ENCODE measurements at regions not wholly inside any gene's neighbourhood (a gene's known extent, or its start where the extent isn't known, plus 50 kb on each side); places are given as distances from the start of the nearest gene placed in this dataset.

DNA sequence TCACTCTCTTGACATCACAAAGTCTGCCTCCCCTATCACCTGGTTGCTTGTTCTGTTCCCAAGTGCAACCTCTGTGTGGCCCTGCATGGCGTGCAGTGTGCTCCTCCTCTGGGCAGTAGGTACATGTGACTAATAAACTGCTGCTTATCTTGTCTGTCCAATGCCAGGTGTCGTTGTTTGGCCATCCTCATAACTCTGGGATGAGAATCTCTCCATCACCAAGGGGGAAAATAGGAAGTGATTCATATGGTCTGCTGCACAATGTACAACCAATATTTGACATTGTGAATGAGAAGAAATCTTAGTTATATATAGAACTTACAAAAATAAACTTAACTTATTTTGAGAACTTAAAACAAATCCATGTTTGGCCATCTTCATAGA, 135.2 kb downstream of the INHBA start:
- TF ChIP-seq, protein P1, sequence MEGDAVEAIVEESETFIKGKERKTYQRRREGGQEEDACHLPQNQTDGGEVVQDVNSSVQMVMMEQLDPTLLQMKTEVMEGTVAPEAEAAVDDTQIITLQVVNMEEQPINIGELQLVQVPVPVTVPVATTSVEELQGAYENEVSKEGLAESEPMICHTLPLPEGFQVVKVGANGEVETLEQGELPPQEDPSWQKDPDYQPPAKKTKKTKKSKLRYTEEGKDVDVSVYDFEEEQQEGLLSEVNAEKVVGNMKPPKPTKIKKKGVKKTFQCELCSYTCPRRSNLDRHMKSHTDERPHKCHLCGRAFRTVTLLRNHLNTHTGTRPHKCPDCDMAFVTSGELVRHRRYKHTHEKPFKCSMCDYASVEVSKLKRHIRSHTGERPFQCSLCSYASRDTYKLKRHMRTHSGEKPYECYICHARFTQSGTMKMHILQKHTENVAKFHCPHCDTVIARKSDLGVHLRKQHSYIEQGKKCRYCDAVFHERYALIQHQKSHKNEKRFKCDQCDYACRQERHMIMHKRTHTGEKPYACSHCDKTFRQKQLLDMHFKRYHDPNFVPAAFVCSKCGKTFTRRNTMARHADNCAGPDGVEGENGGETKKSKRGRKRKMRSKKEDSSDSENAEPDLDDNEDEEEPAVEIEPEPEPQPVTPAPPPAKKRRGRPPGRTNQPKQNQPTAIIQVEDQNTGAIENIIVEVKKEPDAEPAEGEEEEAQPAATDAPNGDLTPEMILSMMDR (IDR thresholded peaks at IDR 0.05) = no peak
- TF ChIP-seq EZH2 (IDR thresholded peaks at IDR 0.05) = no peak
- no peak for TF ChIP-seq EZH2phosphoT487 (IDR thresholded peaks at IDR 0.05)

Data from neural progenitor cell (in vitro differentiated cells).